SU-DHL-6 (cell line): ENCODE measurements at regions not wholly inside any gene's neighbourhood (a gene's known extent, or its start where the extent isn't known, plus 50 kb on each side); places are given as distances from the start of the nearest gene placed in this dataset.
"Not testable (repeated sequence)": the region's sequence is repeated elsewhere in the genome, so short reads cannot be mapped to it uniquely, and the experiment has no call there.

ENCODE experiments used
- EZH2phosphoT487 ChIP-seq: fragments of 200-600 bp; sonication (generic), shearing (Covaris generic); conservative IDR thresholded peaks from 2 replicates; pipeline ENCODE4 v1.6.1; 2018; ENCODE audit warnings: mild to moderate bottlenecking, antibody characterized with exemption, low read length, moderate library complexity, mixed read lengths
- TF ChIP-seq, protein P1 (sequence below): fragments of 200-600 bp; sonication (generic); IDR thresholded peaks from one replicate; pipeline ENCODE4 v1.5.1; 2017; ENCODE audit warnings: antibody characterized with exemption, mild to moderate bottlenecking, low read length, moderate library complexity; ENCODE audit not compliant: insufficient read depth, poor library complexity, severe bottlenecking

GRCh38 chr4:29788123-29788522 lies 932.0 kb upstream of the PCDH7 start:
- TF ChIP-seq, protein P1, sequence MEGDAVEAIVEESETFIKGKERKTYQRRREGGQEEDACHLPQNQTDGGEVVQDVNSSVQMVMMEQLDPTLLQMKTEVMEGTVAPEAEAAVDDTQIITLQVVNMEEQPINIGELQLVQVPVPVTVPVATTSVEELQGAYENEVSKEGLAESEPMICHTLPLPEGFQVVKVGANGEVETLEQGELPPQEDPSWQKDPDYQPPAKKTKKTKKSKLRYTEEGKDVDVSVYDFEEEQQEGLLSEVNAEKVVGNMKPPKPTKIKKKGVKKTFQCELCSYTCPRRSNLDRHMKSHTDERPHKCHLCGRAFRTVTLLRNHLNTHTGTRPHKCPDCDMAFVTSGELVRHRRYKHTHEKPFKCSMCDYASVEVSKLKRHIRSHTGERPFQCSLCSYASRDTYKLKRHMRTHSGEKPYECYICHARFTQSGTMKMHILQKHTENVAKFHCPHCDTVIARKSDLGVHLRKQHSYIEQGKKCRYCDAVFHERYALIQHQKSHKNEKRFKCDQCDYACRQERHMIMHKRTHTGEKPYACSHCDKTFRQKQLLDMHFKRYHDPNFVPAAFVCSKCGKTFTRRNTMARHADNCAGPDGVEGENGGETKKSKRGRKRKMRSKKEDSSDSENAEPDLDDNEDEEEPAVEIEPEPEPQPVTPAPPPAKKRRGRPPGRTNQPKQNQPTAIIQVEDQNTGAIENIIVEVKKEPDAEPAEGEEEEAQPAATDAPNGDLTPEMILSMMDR = not testable (repeated sequence)
- TF ChIP-seq EZH2phosphoT487 = not testable (repeated sequence)
